GM12891 (cell line): ENCODE measurements at regions not wholly inside any gene's neighbourhood (a gene's known extent, or its start where the extent isn't known, plus 50 kb on each side); places are given as distances from the start of the nearest gene placed in this dataset.

ENCODE experiments used
- POLR2A ChIP-seq: IDR thresholded peaks from 2 replicates; pipeline ENCODE4 v1.6.1; 2011; ENCODE audit warnings: low read depth, low read length, control low read depth
- POLR2AphosphoS5 ChIP-seq: IDR thresholded peaks from 2 replicates; pipeline ENCODE4 v1.6.1; 2011; ENCODE audit warnings: low read depth, low read length, control low read depth

DNA sequence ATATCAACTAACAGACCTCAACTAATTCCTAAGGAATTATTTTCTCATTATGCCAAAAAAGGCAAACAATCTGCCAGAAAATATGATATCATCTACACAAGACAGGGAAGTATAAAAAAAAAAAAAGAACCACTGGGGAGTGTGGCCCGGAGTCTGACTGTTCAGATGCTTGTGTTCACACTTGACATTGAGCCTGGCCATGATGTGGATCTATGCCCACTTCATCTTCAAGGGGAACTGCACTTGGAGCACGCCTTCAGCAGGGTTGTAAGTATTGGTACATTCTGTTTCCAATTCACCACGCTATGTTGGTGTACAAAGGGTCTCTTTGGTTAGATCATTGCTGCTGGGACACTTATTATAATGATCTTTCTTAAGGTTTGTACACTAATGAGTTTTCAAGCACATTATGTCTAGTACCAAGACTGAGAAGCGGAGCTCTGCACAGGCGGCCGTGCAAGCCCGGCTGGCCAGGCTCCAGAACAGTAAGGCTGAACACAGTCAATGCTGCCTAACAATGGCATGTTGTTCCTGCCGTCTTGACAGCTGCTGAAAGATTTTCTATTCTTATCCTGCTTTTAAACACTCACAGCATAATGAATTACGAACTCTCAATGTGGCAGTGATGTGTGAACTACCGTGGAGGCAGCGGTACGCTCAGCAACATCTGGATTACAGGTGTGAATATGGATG is 788.4 kb upstream of the SOX11 start:
- TF ChIP-seq POLR2A = no peak
- TF ChIP-seq POLR2AphosphoS5 = no peak
